ENCODE measurements at regions not wholly inside any gene's neighbourhood (a gene's known extent, or its start where the extent isn't known, plus 50 kb on each side); places are given as distances from the start of the nearest gene placed in this dataset.

DNA sequence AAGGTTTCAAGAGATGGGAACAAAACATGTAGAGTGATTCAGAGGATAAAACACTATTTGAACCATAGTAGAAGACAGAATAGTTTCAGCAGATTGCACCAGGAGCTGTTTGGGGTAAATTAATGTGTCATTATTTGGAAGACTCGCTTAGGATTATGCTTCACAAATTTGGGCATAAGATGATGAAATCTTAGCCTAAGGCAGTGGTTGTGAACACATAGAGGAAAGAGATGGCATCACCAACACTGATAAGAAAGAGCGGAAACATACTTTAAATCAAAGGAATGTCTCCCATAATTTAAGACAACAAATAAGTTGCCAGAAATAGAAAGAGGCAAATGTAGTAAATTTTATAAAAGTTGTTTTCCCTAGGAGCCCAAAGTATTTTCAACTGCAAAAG is 66.1 kb upstream of the TBCA start:
- DNase-seq = no peak

DNA sequence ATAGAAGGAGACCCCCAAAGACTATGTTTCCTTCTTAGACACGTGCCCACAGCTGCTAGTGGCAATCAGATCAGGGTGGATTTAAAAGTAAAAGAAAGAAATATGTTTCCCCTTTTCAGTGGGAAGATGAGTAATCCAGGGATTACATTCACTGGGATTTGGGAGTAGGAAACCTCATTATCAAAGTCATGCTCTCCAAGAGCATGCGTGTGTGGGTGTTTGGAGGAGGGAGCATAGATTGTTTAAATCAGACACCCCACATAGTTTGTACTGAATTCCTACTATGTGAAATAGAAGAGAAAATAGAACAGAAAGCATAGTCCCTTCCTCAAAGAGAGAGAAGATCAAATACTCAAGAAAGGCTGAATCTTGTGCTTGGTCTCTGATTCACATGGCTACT is 65.5 kb upstream of the TBCA start:
- DNase-seq = no peak

DNA sequence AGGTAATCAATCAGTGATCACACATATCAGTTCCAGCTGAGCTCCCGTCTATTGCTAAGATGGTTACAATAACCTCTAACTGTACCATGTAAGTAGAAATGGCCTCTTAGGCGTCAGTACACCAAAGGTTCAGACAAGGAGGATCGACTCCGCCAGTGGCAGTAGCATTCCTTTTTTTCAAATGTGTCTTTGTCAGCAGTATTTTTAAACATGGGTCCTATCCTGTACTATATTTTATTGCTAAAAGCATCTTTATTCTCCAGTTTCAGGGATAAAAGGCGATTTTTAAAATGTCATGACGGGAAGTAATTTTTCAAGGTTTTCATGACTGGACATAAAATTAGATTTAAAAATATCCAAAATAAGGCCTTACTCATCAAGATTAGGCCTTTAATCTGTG is 64.8 kb upstream of the TBCA start:
- DNase-seq = no peak

DNA sequence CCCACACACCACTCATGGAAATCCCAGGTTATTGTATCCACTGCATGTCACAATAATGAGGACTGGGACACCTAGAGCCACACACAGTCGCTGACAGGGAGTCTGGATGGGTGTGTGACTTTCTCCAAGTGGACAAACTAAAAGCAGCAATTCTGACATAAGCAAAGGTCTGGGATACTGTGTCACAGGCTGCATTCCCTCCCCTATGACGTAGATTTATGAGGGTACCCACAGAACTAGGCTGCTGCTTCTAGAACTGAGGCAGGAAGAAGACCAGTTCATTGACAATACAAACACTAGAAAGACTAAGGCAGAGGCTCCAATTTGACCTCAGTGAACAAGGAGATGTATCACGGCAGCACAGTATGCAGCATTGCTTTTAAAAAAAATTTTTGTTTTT is 63.6 kb upstream of the TBCA start:
- DNase-seq = no peak

DNA sequence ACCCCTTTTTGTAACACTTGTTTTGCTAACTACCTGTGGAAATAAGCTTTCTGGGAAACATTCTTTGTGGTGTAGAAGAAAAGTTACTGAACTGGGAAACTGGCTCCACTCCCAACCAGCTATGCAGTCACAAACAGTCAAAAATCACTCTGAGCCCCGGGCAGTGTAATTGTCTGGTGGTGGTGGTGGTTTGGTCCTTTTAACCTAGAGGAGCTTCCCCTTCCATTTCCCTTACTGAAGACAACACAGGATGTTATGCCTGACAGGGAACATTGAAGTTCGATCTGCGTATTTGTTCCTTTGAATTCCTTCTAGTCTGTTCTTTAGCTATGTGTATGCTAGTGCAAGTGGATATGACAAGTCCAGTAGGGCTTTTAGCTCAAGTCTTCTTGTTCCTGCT is 56.8 kb upstream of the TBCA start:
- no peak for DNase-seq

DNA sequence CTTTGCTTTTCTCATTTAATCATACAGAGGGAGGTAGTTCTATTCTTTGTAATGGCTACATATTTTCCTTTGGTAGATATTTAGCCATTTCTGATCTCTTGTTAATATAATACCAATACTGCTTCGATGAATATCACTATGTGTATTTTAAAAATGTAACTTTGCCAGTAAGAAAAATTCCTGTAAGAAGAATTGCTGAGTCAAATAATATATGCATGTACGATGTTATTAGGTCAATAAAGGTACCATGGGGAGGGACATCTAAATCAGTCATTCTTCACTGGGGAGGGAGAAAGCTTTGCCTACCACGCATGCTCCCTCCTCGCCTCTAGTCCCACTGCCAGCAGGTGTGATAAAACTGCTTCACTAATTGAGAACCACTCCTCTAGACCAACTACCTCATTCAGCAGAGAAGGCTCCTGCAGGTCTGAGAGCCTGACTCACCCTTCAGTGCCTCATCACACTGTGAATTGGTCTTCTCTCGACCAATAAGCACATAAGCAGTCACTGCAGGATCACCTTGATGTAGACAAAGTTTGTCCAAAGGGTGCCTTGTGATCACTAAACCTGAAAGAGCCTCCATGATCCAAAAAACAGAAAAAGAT is 56.1 kb upstream of the TBCA start:
- DNase-seq = no peak

DNA sequence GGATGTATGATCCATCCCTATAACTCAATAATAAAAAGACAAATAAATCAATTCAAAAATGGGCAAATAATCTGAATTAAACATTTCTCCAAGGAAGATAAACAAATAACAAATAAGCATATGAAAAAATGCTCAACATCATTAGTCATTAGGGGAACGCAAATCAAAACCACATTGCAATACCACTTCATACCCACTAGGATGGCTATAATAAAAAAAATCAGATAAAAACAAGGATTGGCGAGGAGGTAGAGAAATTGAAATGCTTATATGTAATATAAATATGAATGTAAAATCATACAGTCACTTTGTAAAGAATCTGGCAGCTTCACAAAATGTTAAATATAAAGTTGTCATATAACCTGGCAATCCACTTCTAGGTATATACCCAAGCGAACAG is 52.3 kb upstream of the TBCA start:
- DNase-seq = no peak

All from NCI-H446 (cell line).